ENCODE measurements at regions not wholly inside any gene's neighbourhood (a gene's known extent, or its start where the extent isn't known, plus 50 kb on each side); places are given as distances from the start of the nearest gene placed in this dataset.

DNA sequence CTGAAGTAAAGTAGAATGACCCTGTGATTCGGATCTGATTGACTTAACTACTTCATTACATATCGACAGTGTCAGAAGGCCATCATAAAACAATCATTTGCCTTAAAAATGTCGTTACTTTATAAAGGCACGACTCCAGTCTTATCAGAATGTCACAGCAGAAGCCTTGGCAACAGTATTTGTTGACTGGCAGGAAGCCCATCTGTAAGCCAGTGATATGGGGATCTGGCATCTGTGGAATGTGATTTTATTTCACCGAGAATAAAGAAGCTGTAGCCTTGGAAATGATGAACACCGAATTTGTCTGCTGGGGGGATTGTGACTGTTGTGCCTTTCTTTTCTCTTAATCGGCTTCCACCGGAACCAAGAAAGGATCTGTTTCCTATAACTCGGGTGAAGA, 362.5 kb downstream of the TDRD3 start:
- H3K4me2 ChIP-seq (replicated peaks; ENCODE audit: extremely low read depth, low read length, poor library complexity, severe bottlenecking): no peak overlapping the region
- Mint-ChIP-seq H3K27ac (no peak overlapping the region), H3K4me1 (no peaks in the 10 kb centered on the region), H3K9me3 (peaks cover 0 to 7% (median 4%) of the 10 kb centered on the region in 7 donors), H3K36me3 (no peaks in the 10 kb centered on the region), H3K27me3 (ENCODE audit: low read depth in 3 of 3) (no peaks in the 10 kb centered on the region), H3K4me3 (no peak overlapping the region)
- no peak overlapping the region for H3K4me3 ChIP-seq (replicated peaks in 1 of 3; ENCODE audit: low read depth in 2 of 3, low read length in 3 of 3)
- no peak overlapping the region for H3K27ac ChIP-seq (ENCODE audit: low read depth in 1 of 2, low read length in 2 of 2)
- H3K9me3 ChIP-seq (replicated peaks in 1 of 2; ENCODE audit: control insufficient read depth in 1 of 2, insufficient read depth in 1 of 2, low read length in 2 of 2): peaks cover 0 to 6% of the 10 kb centered on the region in 2 donors
- no peak overlapping the region for H3K9ac ChIP-seq (ENCODE audit: insufficient read depth, low read length, poor library complexity, severe bottlenecking)
- no peaks in the 10 kb centered on the region for H3K27me3 ChIP-seq (ENCODE audit: control insufficient read depth in 2 of 2, insufficient read depth in 2 of 2, low read length in 2 of 2)
- H3K36me3 ChIP-seq (replicated peaks in 1 of 2; ENCODE audit: control insufficient read depth in 1 of 2, insufficient read depth in 2 of 2, low read length in 2 of 2): no peaks in the 10 kb centered on the region
- TF ChIP-seq, protein P1, sequence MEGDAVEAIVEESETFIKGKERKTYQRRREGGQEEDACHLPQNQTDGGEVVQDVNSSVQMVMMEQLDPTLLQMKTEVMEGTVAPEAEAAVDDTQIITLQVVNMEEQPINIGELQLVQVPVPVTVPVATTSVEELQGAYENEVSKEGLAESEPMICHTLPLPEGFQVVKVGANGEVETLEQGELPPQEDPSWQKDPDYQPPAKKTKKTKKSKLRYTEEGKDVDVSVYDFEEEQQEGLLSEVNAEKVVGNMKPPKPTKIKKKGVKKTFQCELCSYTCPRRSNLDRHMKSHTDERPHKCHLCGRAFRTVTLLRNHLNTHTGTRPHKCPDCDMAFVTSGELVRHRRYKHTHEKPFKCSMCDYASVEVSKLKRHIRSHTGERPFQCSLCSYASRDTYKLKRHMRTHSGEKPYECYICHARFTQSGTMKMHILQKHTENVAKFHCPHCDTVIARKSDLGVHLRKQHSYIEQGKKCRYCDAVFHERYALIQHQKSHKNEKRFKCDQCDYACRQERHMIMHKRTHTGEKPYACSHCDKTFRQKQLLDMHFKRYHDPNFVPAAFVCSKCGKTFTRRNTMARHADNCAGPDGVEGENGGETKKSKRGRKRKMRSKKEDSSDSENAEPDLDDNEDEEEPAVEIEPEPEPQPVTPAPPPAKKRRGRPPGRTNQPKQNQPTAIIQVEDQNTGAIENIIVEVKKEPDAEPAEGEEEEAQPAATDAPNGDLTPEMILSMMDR (IDR thresholded peaks at IDR 0.05): no peak
- no peak for DNase-seq
- no peaks in the 10 kb centered on the region for H3K4me1 ChIP-seq (ENCODE audit: control insufficient read depth in 1 of 2, insufficient read depth in 2 of 2, low read length in 2 of 2)
- H4K20me1 ChIP-seq (ENCODE audit: insufficient read depth, low read length): no peaks in the 10 kb centered on the region
- no peaks in the 10 kb centered on the region for H3K79me2 ChIP-seq (ENCODE audit: insufficient read depth, low read length)
- intact Hi-C loops (cut with micrococcal nuclease): no loop called here
- H2AFZ ChIP-seq (ENCODE audit: insufficient read depth, low read depth, low read length, poor library complexity, severe bottlenecking): no peak overlapping the region
- WGBS (ENCODE audit: insufficient coverage): 0% methylated on average over 1 of the region's 9 CpGs

DNA sequence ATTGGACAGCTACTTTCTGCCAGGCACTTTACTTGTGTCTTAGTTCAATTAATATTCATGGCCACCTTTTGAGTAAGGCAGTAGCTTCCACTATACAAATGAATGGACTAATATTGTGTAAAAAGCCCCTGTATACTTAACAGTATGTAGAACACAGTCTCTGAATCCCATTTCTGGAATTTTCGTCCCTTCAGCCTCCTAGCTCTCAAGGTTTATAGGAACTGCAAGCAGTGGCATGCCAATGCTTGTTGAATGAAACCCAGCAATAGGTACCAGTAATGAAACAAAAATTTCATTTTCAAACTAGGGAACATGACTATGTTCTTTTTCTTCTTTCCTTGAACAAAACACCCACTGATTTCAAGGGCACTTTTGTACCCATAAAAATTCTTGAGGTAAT, 361.6 kb downstream of the TDRD3 start:
- Histone ChIP-seq H3K9ac (ENCODE audit: insufficient read depth, low read length, poor library complexity, severe bottlenecking) (no peak overlapping the region), H4K20me1 (ENCODE audit: insufficient read depth, low read length) (no peaks in the 10 kb centered on the region), H2AFZ (ENCODE audit: insufficient read depth, low read depth, low read length, poor library complexity, severe bottlenecking) (no peak overlapping the region), H3K27me3 (ENCODE audit: control insufficient read depth in 2 of 2, insufficient read depth in 2 of 2, low read length in 2 of 2) (no peaks in the 10 kb centered on the region), H3K4me3 (replicated peaks in 1 of 3; ENCODE audit: low read depth in 2 of 3, low read length in 3 of 3) (no peak overlapping the region), H3K27ac (ENCODE audit: low read depth in 1 of 2, low read length in 2 of 2) (no peak overlapping the region), H3K9me3 (replicated peaks in 1 of 2; ENCODE audit: control insufficient read depth in 1 of 2, insufficient read depth in 1 of 2, low read length in 2 of 2) (peaks cover 0 to 6% of the 10 kb centered on the region in 2 donors), H3K4me2 (replicated peaks; ENCODE audit: extremely low read depth, low read length, poor library complexity, severe bottlenecking) (no peak overlapping the region), H3K79me2 (ENCODE audit: insufficient read depth, low read length) (no peaks in the 10 kb centered on the region), H3K36me3 (replicated peaks in 1 of 2; ENCODE audit: control insufficient read depth in 1 of 2, insufficient read depth in 2 of 2, low read length in 2 of 2) (no peaks in the 10 kb centered on the region), H3K4me1 (ENCODE audit: control insufficient read depth in 1 of 2, insufficient read depth in 2 of 2, low read length in 2 of 2) (no peaks in the 10 kb centered on the region)
- Mint-ChIP-seq H3K27ac (no peak overlapping the region), H3K36me3 (no peaks in the 10 kb centered on the region), H3K4me1 (no peaks in the 10 kb centered on the region), H3K9me3 (peaks cover 0 to 11% (median 4%) of the 10 kb centered on the region in 7 donors), H3K4me3 (no peak overlapping the region), H3K27me3 (ENCODE audit: low read depth in 3 of 3) (no peaks in the 10 kb centered on the region)
- intact Hi-C loops (cut with micrococcal nuclease): no loop called here
- no peak for DNase-seq
- WGBS (ENCODE audit: insufficient coverage): no CpG with 5 or more reads among the region's 1 CpG
- TF ChIP-seq, protein P1 (IDR thresholded peaks at IDR 0.05): no peak

Measured in CD14-positive monocyte (primary cell).